GM13977 (cell line): ENCODE measurements at regions not wholly inside any gene's neighbourhood (a gene's known extent, or its start where the extent isn't known, plus 50 kb on each side); places are given as distances from the start of the nearest gene placed in this dataset.

Experiments
- DNase-seq: peaks from one replicate; pipeline ENCODE4 v3.0.0; 2012; ENCODE audit warnings: low spot score
- in situ Hi-C: fragments of 300-500 bp; cut with MboI; formaldehyde crosslinking; loops from one replicate; pipeline ENCODE4 v1.12.0; 2022; ENCODE audit warnings: low sequenced_read_pairs, low pct_unique_long_range_greater_than_20kb, mixed read lengths, inconsistent platforms; ENCODE audit not compliant: unreplicated experiment
- TF ChIP-seq, protein P1 (sequence below): IDR thresholded peaks from 2 replicates; pipeline ENCODE4 v1.5.1; 2012; ENCODE audit warnings: mild to moderate bottlenecking, control low read depth; ENCODE audit not compliant: insufficient read depth; ENCODE audit errors: extremely low read depth, missing control alignments

DNA sequence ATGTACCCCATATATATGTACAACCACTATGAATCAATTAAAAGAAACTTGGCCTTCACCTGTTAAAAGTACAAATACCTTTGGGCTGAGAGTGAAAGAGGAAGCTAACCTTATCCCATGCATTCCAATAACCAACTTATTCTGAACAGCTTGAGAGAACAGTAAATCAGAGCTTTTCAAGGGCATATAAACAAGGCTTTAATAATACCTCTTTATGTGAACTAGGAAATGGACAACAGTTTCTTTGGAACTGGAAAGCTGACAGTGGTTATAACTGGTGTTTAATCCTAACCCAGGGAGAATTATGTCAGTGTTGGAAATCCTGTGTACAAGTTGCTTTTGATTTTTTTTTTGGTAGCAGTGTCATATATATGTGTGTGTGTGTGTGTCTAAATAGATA is 170.5 kb downstream of the TFAP2B start:
- in situ Hi-C loops = no loop called here
- DNase-seq = no peak
- TF ChIP-seq, protein P1, sequence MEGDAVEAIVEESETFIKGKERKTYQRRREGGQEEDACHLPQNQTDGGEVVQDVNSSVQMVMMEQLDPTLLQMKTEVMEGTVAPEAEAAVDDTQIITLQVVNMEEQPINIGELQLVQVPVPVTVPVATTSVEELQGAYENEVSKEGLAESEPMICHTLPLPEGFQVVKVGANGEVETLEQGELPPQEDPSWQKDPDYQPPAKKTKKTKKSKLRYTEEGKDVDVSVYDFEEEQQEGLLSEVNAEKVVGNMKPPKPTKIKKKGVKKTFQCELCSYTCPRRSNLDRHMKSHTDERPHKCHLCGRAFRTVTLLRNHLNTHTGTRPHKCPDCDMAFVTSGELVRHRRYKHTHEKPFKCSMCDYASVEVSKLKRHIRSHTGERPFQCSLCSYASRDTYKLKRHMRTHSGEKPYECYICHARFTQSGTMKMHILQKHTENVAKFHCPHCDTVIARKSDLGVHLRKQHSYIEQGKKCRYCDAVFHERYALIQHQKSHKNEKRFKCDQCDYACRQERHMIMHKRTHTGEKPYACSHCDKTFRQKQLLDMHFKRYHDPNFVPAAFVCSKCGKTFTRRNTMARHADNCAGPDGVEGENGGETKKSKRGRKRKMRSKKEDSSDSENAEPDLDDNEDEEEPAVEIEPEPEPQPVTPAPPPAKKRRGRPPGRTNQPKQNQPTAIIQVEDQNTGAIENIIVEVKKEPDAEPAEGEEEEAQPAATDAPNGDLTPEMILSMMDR = no peak

DNA sequence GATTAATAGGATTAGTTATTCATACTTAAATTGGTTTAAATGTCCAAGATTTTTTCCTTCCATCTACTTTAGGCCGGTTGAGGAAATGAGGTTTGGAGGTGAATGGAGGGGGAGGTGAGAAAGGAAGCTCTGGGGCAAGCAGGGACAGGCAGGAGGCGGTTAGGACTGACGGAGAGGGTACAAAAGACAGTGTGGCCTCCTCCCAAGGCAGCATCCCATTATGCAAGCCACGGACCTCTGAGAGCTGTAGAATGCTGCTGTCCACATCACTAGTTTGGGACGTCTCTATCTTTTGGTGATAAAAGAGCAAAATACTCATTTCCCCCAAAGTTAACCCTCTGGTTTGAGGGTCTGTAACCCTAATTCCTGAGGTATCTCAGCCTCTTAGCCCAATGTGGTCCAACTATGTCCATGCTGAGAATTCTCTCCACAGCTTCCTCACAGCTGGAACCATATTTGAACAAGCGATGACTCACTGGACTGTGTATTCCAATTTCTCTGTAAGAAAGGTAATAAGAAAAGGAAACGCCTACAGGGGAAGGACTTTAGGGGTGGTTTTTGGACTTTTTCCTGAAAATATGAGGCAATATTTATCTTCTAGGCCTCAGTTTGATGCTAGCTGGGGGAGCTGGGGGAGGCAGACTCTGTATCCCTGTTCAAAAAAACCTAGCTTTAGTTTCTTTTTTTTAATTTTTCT is 172.2 kb downstream of the TFAP2B start:
- TF ChIP-seq, protein P1 = no peak
- no peak for DNase-seq
- in situ Hi-C loops = no loop called here

- TF ChIP-seq, protein P1 = no peak
- DNase-seq = no peak
- in situ Hi-C loops = no loop called here
These were observed 173.6 kb downstream of the TFAP2B start for GRCh38 chr6:50992232-50992631.

- TF ChIP-seq, protein P1 = no peak
- DNase-seq = no peak
- in situ Hi-C loops = no loop called here
These were observed 174.3 kb downstream of the TFAP2B start for GRCh38 chr6:50992704-50993625.

- TF ChIP-seq, protein P1 = no peak
- DNase-seq = no peak
- in situ Hi-C loops = no loop called here
These were observed 175.5 kb downstream of the TFAP2B start for GRCh38 chr6:50993941-50994720.

- in situ Hi-C loops = no loop called here
- TF ChIP-seq, protein P1 = no peak
- no peak for DNase-seq
These were observed 176.4 kb downstream of the TFAP2B start for GRCh38 chr6:50995036-50995435.
